ENCODE measurements at regions not wholly inside any gene's neighbourhood (a gene's known extent, or its start where the extent isn't known, plus 50 kb on each side); places are given as distances from the start of the nearest gene placed in this dataset.

- Histone ChIP-seq H3K9ac (ENCODE audit: insufficient read depth, low read length) (no peak overlapping the region), H4K20me1 (ENCODE audit: control insufficient read depth, extremely low read depth, insufficient read depth, low read length) (no peaks in the 10 kb centered on the region), H3K4me1 (ENCODE audit: control insufficient read depth, extremely low read depth, insufficient read depth, low read length) (no peaks in the 10 kb centered on the region), H3K9me3 (ENCODE audit: control insufficient read depth, insufficient read depth, low read depth, low read length) (no peaks in the 10 kb centered on the region), H3K4me3 (replicated peaks in 1 of 4; ENCODE audit: control extremely low read depth in 1 of 4, insufficient read depth in 1 of 4, low read depth in 3 of 4, low read length in 4 of 4) (no peak overlapping the region), H2AFZ (ENCODE audit: low read length) (no peak overlapping the region), H3K27ac (ENCODE audit: insufficient read depth, low read length) (no peak overlapping the region), H3K36me3 (ENCODE audit: control insufficient read depth, insufficient read depth, low read length) (no peaks in the 10 kb centered on the region), H3K4me2 (ENCODE audit: extremely low read depth, insufficient read depth, low read length) (no peak overlapping the region), H3K79me2 (ENCODE audit: control insufficient read depth, insufficient read depth, low read length) (no peaks in the 10 kb centered on the region), H3K27me3 (ENCODE audit: control insufficient read depth, insufficient read depth, low read length) (no peaks in the 10 kb centered on the region)
- no peak for TF ChIP-seq EZH2 (IDR thresholded peaks at IDR 0.05; ENCODE audit: low read length, missing control alignments)
- TF ChIP-seq CTCF (conservative IDR thresholded peaks at IDR 0.05 in 1 of 2, IDR thresholded peaks at IDR 0.05 in 1 of 2; ENCODE audit: low read depth in 1 of 2, low read length in 2 of 2) = no peak
- DNase-seq (ENCODE audit: low read depth in 2 of 2) = peak in 1 of 2 donors; percentile 6
Measured at GRCh38 chr15:97791824-97792792, 168.4 kb upstream of the ARRDC4 start.

GRCh38 chr15:97804950-97805349 is 155.6 kb upstream of the ARRDC4 start:
- Histone ChIP-seq H3K4me1 (ENCODE audit: control insufficient read depth, extremely low read depth, insufficient read depth, low read length) (no peaks in the 10 kb centered on the region), H2AFZ (ENCODE audit: low read length) (no peak overlapping the region), H3K79me2 (ENCODE audit: control insufficient read depth, insufficient read depth, low read length) (no peaks in the 10 kb centered on the region), H3K27ac (ENCODE audit: insufficient read depth, low read length) (no peak overlapping the region), H3K4me2 (ENCODE audit: extremely low read depth, insufficient read depth, low read length) (no peak overlapping the region), H3K27me3 (ENCODE audit: control insufficient read depth, insufficient read depth, low read length) (no peaks in the 10 kb centered on the region), H4K20me1 (ENCODE audit: control insufficient read depth, extremely low read depth, insufficient read depth, low read length) (no peaks in the 10 kb centered on the region), H3K36me3 (ENCODE audit: control insufficient read depth, insufficient read depth, low read length) (no peaks in the 10 kb centered on the region), H3K4me3 (replicated peaks in 1 of 4; ENCODE audit: control extremely low read depth in 1 of 4, insufficient read depth in 1 of 4, low read depth in 3 of 4, low read length in 4 of 4) (no peak overlapping the region), H3K9me3 (ENCODE audit: control insufficient read depth, insufficient read depth, low read depth, low read length) (no peaks in the 10 kb centered on the region), H3K9ac (ENCODE audit: insufficient read depth, low read length) (no peak overlapping the region)
- DNase-seq (ENCODE audit: low read depth in 2 of 2) = no peak
- TF ChIP-seq EZH2 (IDR thresholded peaks at IDR 0.05; ENCODE audit: low read length, missing control alignments) (no peak), CTCF (conservative IDR thresholded peaks at IDR 0.05 in 1 of 2, IDR thresholded peaks at IDR 0.05 in 1 of 2; ENCODE audit: low read depth in 1 of 2, low read length in 2 of 2) (no peak)

GRCh38 chr15:97806766-97807165 is 153.7 kb upstream of the ARRDC4 start:
- no peak for DNase-seq (ENCODE audit: low read depth in 2 of 2)
- no peaks in the 10 kb centered on the region for H3K36me3 ChIP-seq (ENCODE audit: control insufficient read depth, insufficient read depth, low read length)
- no peaks in the 10 kb centered on the region for H3K4me1 ChIP-seq (ENCODE audit: control insufficient read depth, extremely low read depth, insufficient read depth, low read length)
- no peak overlapping the region for H3K27ac ChIP-seq (ENCODE audit: insufficient read depth, low read length)
- H3K79me2 ChIP-seq (ENCODE audit: control insufficient read depth, insufficient read depth, low read length) = no peaks in the 10 kb centered on the region
- H3K9me3 ChIP-seq (ENCODE audit: control insufficient read depth, insufficient read depth, low read depth, low read length) = no peaks in the 10 kb centered on the region
- no peak overlapping the region for H2AFZ ChIP-seq (ENCODE audit: low read length)
- H3K27me3 ChIP-seq (ENCODE audit: control insufficient read depth, insufficient read depth, low read length) = no peaks in the 10 kb centered on the region
- no peak overlapping the region for H3K9ac ChIP-seq (ENCODE audit: insufficient read depth, low read length)
- no peak for TF ChIP-seq EZH2 (IDR thresholded peaks at IDR 0.05; ENCODE audit: low read length, missing control alignments)
- no peak for TF ChIP-seq CTCF (conservative IDR thresholded peaks at IDR 0.05 in 1 of 2, IDR thresholded peaks at IDR 0.05 in 1 of 2; ENCODE audit: low read depth in 1 of 2, low read length in 2 of 2)
- H4K20me1 ChIP-seq (ENCODE audit: control insufficient read depth, extremely low read depth, insufficient read depth, low read length) = no peaks in the 10 kb centered on the region
- no peak overlapping the region for H3K4me2 ChIP-seq (ENCODE audit: extremely low read depth, insufficient read depth, low read length)
- H3K4me3 ChIP-seq (replicated peaks in 1 of 4; ENCODE audit: control extremely low read depth in 1 of 4, insufficient read depth in 1 of 4, low read depth in 3 of 4, low read length in 4 of 4) = no peak overlapping the region

All from fibroblast of lung (primary cell).